ENCODE measurements at regions not wholly inside any gene's neighbourhood (a gene's known extent, or its start where the extent isn't known, plus 50 kb on each side); places are given as distances from the start of the nearest gene placed in this dataset.
A peak's percentile ranks its signal among the peaks of the same experiment; 100 is the strongest.

DNA sequence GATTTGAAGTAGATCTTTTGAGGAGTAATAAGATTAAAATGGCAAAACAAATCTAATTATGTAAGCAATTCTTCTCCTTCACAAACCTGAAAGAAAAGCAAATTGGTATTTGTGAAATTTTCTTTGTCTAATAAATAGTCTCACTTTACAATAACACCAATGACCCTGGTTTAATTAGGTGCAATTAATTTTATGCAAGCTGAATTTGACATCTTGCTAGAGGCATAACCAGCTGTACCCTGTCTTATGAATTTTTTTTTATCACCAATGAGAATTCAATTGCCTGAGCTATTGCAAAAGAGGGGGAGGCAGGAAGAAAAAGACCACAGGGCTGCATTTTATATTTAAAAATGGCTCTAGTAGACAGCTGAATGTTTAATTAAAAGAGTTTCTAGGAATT is 113.5 kb upstream of the IL12A start:
- peaks cover 3 to 76% (median 8%) of the 10 kb centered on the region in 3 donors for H3K4me1 ChIP-seq

DNA sequence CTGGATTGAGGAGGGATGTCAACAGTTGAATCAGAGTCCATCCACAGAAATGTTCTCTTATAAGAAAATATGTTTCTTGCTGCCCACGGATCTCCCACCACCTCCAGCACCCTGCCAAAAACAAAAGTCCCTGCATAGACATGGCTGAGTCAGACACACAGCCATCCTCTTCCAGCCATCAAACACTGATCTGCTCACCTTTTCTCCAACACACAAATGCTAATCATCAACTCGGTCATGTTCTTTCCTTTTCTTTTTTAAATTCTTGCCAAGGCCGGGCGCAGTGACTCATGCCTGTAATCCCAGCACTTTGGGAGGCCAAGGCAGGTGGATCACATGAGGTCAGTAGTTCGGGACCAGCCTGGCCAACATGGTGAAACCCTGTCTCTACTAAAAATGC is 110.7 kb upstream of the IL12A start:
- 7 to 34% methylated on average over 3 to 5 of the region's 5 CpGs for WGBS, 2 donors (ENCODE audit: low coverage in 1 of 2)
- TF ChIP-seq EP300 (IDR thresholded peaks at IDR 0.05) (no peak), POLR2AphosphoS5 (IDR thresholded peaks at IDR 0.05) (peak; percentile 43)
- Histone ChIP-seq H3K4me3 (no peak overlapping the region), H3K9me3 (no peaks in the 10 kb centered on the region), H3K4me1 (peaks cover 5 to 88% (median 11%) of the 10 kb centered on the region in 3 donors), H3K27me3 (no peaks in the 10 kb centered on the region), H3K27ac (peak overlapping the region in 2 of 4 donors; percentile 5 to 27), H3K36me3 (no peaks in the 10 kb centered on the region)
- no peak for ATAC-seq

More for the DNA sequence above, 113.5 kb upstream of the IL12A start:
- Histone ChIP-seq H3K27ac (no peak overlapping the region), H3K27me3 (no peaks in the 10 kb centered on the region), H3K36me3 (no peaks in the 10 kb centered on the region), H3K9me3 (no peaks in the 10 kb centered on the region), H3K4me3 (no peak overlapping the region)
- ATAC-seq = peak; percentile 33
- TF ChIP-seq CTCF (IDR thresholded peaks at IDR 0.05) = no peak
- no peak for TF ChIP-seq EP300 (IDR thresholded peaks at IDR 0.05)
- TF ChIP-seq POLR2AphosphoS5 (IDR thresholded peaks at IDR 0.05) = peak; percentile 25
- TF ChIP-seq POLR2A (IDR thresholded peaks at IDR 0.05) = no peak

DNA sequence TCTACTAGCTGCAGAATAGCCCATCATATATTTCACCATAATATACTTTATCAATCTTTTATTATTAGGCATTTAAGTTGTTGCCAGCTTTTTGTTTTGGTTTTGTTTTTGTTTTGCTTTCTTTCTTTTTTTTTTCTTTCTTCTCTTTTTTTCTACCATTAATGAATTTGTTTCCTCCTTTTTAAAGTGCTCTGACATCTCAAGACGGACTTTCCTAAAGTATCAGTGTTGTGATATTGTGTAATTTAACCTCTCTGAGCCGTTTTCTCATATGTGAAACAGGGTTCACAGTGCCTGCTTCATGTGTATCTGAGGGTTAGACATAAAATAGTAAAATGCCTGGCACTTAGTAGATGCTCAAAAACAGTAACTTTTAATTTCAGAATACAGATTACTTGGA is 109.5 kb upstream of the IL12A start:
- WGBS, 2 donors (ENCODE audit: low coverage in 1 of 2) = 60 to 72% methylated on average over 1 to 2 of the region's 2 CpGs
- Histone ChIP-seq H3K27ac (no peak overlapping the region), H3K4me3 (no peak overlapping the region), H3K36me3 (no peaks in the 10 kb centered on the region), H3K4me1 (peaks cover 5 to 88% (median 15%) of the 10 kb centered on the region in 3 donors), H3K9me3 (no peaks in the 10 kb centered on the region), H3K27me3 (no peaks in the 10 kb centered on the region)
- no peak for TF ChIP-seq CTCF (IDR thresholded peaks at IDR 0.05)
- no peak for TF ChIP-seq EP300 (IDR thresholded peaks at IDR 0.05)
- TF ChIP-seq POLR2AphosphoS5 (IDR thresholded peaks at IDR 0.05) = no peak
- TF ChIP-seq POLR2A (IDR thresholded peaks at IDR 0.05) = no peak
- no peak for ATAC-seq

- WGBS, 2 donors (ENCODE audit: low coverage in 1 of 2) = 33 to 52% methylated on average over 4 to 6 of the region's 6 CpGs
- TF ChIP-seq POLR2A (IDR thresholded peaks at IDR 0.05) (no peak), EP300 (IDR thresholded peaks at IDR 0.05) (no peak), POLR2AphosphoS5 (IDR thresholded peaks at IDR 0.05) (no peak), CTCF (IDR thresholded peaks at IDR 0.05) (no peak)
- H3K4me1 ChIP-seq = peaks cover 5 to 87% (median 15%) of the 10 kb centered on the region in 3 donors
Measured at GRCh38 chr3:159879598-159879997, 109.0 kb upstream of the IL12A start.

GRCh38 chr3:159881208-159881607 is 107.4 kb upstream of the IL12A start:
- H3K27ac ChIP-seq = peak overlapping the region in 3 of 4 donors; percentile 57 to 69 (median 66)
- WGBS, 2 donors (ENCODE audit: low coverage in 1 of 2) = 78 to 89% methylated on average over 2 of the region's 2 CpGs
- peaks cover 11 to 87% (median 12%) of the 10 kb centered on the region in 3 donors for H3K4me1 ChIP-seq

More at GRCh38 chr3:159879598-159879997, 109.0 kb upstream of the IL12A start:
- Histone ChIP-seq H3K4me3 (no peak overlapping the region), H3K36me3 (no peaks in the 10 kb centered on the region), H3K27me3 (no peaks in the 10 kb centered on the region), H3K9me3 (no peaks in the 10 kb centered on the region), H3K27ac (no peak overlapping the region)
- ATAC-seq = no peak

More at GRCh38 chr3:159881208-159881607, 107.4 kb upstream of the IL12A start:
- Histone ChIP-seq H3K36me3 (no peaks in the 10 kb centered on the region), H3K27me3 (no peaks in the 10 kb centered on the region), H3K4me3 (no peak overlapping the region), H3K9me3 (no peaks in the 10 kb centered on the region)
- no peak for TF ChIP-seq POLR2A (IDR thresholded peaks at IDR 0.05)
- TF ChIP-seq CTCF (IDR thresholded peaks at IDR 0.05) = no peak
- TF ChIP-seq EP300 (IDR thresholded peaks at IDR 0.05) = no peak
- no peak for TF ChIP-seq POLR2AphosphoS5 (IDR thresholded peaks at IDR 0.05)
- ATAC-seq = no peak

All from gastroesophageal sphincter (tissue), 4 donors.